ENCODE measurements at regions not wholly inside any gene's neighbourhood (a gene's known extent, or its start where the extent isn't known, plus 50 kb on each side); places are given as distances from the start of the nearest gene placed in this dataset.

GRCh38 chrX:104330966-104331365, 76.2 kb upstream of the ESX1 start:
- DNase-seq (ENCODE audit: low spot score) = no peak
- H3K27ac ChIP-seq = no peak overlapping the region
- no peak overlapping the region for H3K4me3 ChIP-seq
- TF ChIP-seq CTCF (IDR thresholded peaks at IDR 0.05) = no peak

GRCh38 chrX:104329731-104330130, 75.0 kb upstream of the ESX1 start:
- Histone ChIP-seq H3K4me3 (no peak overlapping the region), H3K27ac (no peak overlapping the region)
- no peak for TF ChIP-seq CTCF (IDR thresholded peaks at IDR 0.05)
- DNase-seq (ENCODE audit: low spot score) = no peak

GRCh38 chrX:104325213-104325585, 70.5 kb upstream of the ESX1 start:
- H3K27ac ChIP-seq = no peak overlapping the region
- TF ChIP-seq CTCF (IDR thresholded peaks at IDR 0.05) = no peak

GRCh38 chrX:104324461-104325212, 69.9 kb upstream of the ESX1 start:
- DNase-seq (ENCODE audit: low spot score) = no peak
- no peak for TF ChIP-seq CTCF (IDR thresholded peaks at IDR 0.05)
- H3K27ac ChIP-seq = no peak overlapping the region
- H3K4me3 ChIP-seq = no peak overlapping the region

More at GRCh38 chrX:104325213-104325585, 70.5 kb upstream of the ESX1 start:
- H3K4me3 ChIP-seq = no peak overlapping the region
- no peak for DNase-seq (ENCODE audit: low spot score)

- no peak overlapping the region for H3K4me3 ChIP-seq
- H3K27ac ChIP-seq = no peak overlapping the region
- DNase-seq (ENCODE audit: low spot score) = no peak
- TF ChIP-seq CTCF (IDR thresholded peaks at IDR 0.05) = no peak
Observed at GRCh38 chrX:104319346-104319745, 64.6 kb upstream of the ESX1 start.

- H3K27ac ChIP-seq = no peak overlapping the region
- DNase-seq (ENCODE audit: low spot score) = no peak
- H3K4me3 ChIP-seq = no peak overlapping the region
- no peak for TF ChIP-seq CTCF (IDR thresholded peaks at IDR 0.05)
Observed at GRCh38 chrX:104318330-104319009, 63.7 kb upstream of the ESX1 start.

GRCh38 chrX:104316739-104317138, 62.0 kb upstream of the ESX1 start:
- Histone ChIP-seq H3K27ac (no peak overlapping the region), H3K4me3 (no peak overlapping the region)
- TF ChIP-seq CTCF (IDR thresholded peaks at IDR 0.05) = no peak
- no peak for DNase-seq (ENCODE audit: low spot score)

Data from coronary artery (tissue), 2 donors.